ENCODE measurements at regions not wholly inside any gene's neighbourhood (a gene's known extent, or its start where the extent isn't known, plus 50 kb on each side); places are given as distances from the start of the nearest gene placed in this dataset.

DNA sequence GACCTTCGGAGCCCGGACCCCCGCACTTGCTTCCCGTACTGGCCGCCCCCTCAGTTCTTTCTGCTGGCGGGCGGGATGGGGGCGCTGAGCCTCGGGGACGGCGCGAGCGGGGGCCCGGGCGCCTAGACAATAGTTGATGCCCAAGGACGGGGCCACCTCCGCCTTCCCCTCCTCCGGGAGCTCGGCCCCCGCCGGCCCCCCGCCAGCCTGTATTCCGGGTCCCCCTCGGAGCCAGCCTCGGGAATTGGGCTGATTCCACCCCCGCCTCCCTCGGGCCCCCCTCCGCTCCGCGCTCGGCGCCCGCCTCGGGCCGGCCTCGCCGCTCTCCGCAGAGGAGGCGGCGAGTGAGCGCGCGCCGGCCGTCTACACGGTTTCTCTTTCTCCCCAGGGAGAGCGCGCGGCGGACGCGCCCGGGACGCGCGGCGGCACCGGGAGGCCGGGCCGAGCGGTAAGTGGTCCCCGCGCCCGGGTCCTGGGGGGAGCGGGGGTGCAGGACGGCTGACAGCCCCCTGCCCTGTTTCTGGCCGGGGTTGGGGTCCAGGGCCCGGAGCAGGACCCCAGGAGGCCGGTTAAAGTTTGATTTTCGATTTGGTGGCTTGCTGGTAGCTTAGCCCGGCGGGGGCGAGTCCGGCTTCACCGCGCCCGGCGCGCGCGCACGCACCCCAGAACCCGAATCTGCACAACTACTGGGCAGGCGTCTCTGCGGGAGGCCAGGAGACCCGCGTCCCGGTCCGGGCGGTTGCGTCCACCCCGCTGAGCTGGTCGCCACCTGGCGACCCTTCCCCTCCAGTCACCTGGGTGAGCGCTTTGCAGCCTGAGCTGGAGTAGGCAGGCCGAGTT, 413.7 kb downstream of the PCNX1 start:
- Histone ChIP-seq H3F3A (ENCODE audit: low read length, unreplicated experiment) (no peaks in the 10 kb centered on the region), H3K9me3 (ENCODE audit: low read length) (no peaks in the 10 kb centered on the region), H3K4me2 (ENCODE audit: low read length) (peak overlapping the region; percentile 82), H3K4me1 (ENCODE audit: insufficient read depth, low read length) (peaks cover 26% of the 10 kb centered on the region), H3K36me3 (ENCODE audit: low read depth, low read length) (0 out of 2 replicates have a peak, but pooled peaks cover 7% of the 10 kb centered on the region), H3K9ac (ENCODE audit: low read length) (peak overlapping the region; percentile 98), H3K27ac (ENCODE audit: low read length) (peak overlapping the region; percentile 90), H4K20me1 (ENCODE audit: low read length) (peaks cover 34% of the 10 kb centered on the region), H3K9me2 (replicated peaks; ENCODE audit: low read length) (no peaks in the 10 kb centered on the region), H3K27me3 (ENCODE audit: low read length) (no peaks in the 10 kb centered on the region), H2AFZ (ENCODE audit: low read length) (peak overlapping the region; percentile 82), H3K4me3 (ENCODE audit: low read length) (peak overlapping the region; percentile 78), H3K79me2 (ENCODE audit: low read length) (peaks cover 55% of the 10 kb centered on the region)
- intact Hi-C loops (cut with micrococcal nuclease), result loop anchor here (1.0 to 5.0 kb wide), 7 partner anchors 30 to 424 kb away; no protein-coding TSS in a partner anchor
- ChIA-PET CTCF (interaction anchor here (0.6 to 2.1 kb wide), 11 partner anchors 30 to 222 kb away, joined by 3 to 12 read pairs (median 7); no protein-coding TSS in a partner anchor), POLR2A (ENCODE audit: unreplicated experiment) (interaction anchor here (0.5 to 0.8 kb wide), 3 partner anchors 30 to 189 kb away, joined by 3 to 10 read pairs (median 3); no protein-coding TSS in a partner anchor)
- ATAC-seq (peak; percentile 44), DNase-seq (peak; percentile 54)
- BruUV-seq (replicated peaks), result no TSS peak
- no peak for TF ChIP-seq EZH2 (IDR thresholded peaks at IDR 0.05; ENCODE audit: low read length, unreplicated experiment)
- TF ChIP-seq EZH2phosphoT487 (IDR thresholded peaks at IDR 0.05; ENCODE audit: borderline replicate concordance, low read length), result no peak
- TF ChIP-seq, protein P1, sequence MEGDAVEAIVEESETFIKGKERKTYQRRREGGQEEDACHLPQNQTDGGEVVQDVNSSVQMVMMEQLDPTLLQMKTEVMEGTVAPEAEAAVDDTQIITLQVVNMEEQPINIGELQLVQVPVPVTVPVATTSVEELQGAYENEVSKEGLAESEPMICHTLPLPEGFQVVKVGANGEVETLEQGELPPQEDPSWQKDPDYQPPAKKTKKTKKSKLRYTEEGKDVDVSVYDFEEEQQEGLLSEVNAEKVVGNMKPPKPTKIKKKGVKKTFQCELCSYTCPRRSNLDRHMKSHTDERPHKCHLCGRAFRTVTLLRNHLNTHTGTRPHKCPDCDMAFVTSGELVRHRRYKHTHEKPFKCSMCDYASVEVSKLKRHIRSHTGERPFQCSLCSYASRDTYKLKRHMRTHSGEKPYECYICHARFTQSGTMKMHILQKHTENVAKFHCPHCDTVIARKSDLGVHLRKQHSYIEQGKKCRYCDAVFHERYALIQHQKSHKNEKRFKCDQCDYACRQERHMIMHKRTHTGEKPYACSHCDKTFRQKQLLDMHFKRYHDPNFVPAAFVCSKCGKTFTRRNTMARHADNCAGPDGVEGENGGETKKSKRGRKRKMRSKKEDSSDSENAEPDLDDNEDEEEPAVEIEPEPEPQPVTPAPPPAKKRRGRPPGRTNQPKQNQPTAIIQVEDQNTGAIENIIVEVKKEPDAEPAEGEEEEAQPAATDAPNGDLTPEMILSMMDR (conservative IDR thresholded peaks at IDR 0.05; ENCODE audit: low read depth, low read length), result no peak; the same call in 1 of the 2 replicates

DNA sequence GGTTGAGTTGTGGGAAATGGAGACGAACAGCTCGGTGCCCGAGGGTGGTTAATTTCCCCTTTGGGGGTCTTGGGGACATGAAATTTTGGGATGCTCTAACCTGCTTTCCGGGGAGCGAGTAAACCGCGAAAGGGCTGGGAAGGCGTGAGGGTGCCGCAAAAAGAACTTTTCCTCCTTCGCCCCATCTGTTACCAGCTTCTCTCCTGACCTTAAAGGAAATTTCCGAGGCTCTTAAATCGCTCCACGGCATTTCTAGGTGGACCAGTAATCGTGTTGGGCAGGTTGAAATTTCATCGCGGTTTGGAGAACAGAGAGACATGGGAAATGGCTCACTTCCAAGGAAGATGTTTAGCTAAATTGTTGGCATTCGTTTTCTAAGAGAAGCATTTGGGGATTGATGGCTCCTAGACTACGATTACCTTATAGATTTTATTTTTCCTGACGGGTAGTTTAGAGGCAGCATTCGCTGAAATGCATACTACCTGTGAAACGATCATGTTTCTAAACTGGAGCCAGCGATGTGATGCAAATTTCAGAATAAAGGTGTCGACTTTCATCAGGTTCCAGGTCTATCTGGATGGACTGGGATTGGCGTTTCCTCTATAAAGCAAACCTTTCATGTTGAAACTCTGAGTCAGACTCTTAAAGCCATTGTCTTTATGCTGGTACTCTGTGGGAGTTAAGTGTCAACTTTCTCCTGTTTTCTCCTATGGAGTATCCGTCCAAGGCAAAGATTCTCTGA, 414.5 kb downstream of the PCNX1 start:
- TF ChIP-seq EZH2 (IDR thresholded peaks at IDR 0.05; ENCODE audit: low read length, unreplicated experiment) (no peak), EZH2phosphoT487 (IDR thresholded peaks at IDR 0.05; ENCODE audit: borderline replicate concordance, low read length) (no peak)
- TF ChIP-seq, protein P1 (conservative IDR thresholded peaks at IDR 0.05; ENCODE audit: low read depth, low read length), result no peak
- H3K4me2 ChIP-seq (ENCODE audit: low read length), result peak overlapping the region; percentile 82
- intact Hi-C loops (cut with micrococcal nuclease), result loop anchor here (1.0 to 5.0 kb wide), 13 partner anchors 51 to 537 kb away; no protein-coding TSS in a partner anchor
- H2AFZ ChIP-seq (ENCODE audit: low read length), result peak overlapping the region; percentile 82
- ATAC-seq (peak; percentile 62), DNase-seq (peak; percentile 94)
- no peaks in the 10 kb centered on the region for H3K9me3 ChIP-seq (ENCODE audit: low read length)
- H3K4me3 ChIP-seq (ENCODE audit: low read length), result peak overlapping the region; percentile 78
- BruUV-seq (replicated peaks), result TSS peak; percentile 98
- H3K27me3 ChIP-seq (ENCODE audit: low read length), result no peaks in the 10 kb centered on the region
- no peaks in the 10 kb centered on the region for H3K9me2 ChIP-seq (replicated peaks; ENCODE audit: low read length)
- ChIA-PET POLR2A (ENCODE audit: unreplicated experiment) (interaction anchor here (0.6 to 0.8 kb wide), 5 partner anchors 31 to 415 kb away, joined by 3 to 5 read pairs (median 3); no protein-coding TSS in a partner anchor), CTCF (interaction anchor here (0.6 to 2.1 kb wide), 11 partner anchors 31 to 231 kb away, joined by 3 to 12 read pairs (median 5); no protein-coding TSS in a partner anchor)
- peaks cover 34% of the 10 kb centered on the region for H4K20me1 ChIP-seq (ENCODE audit: low read length)
- no peaks in the 10 kb centered on the region for H3F3A ChIP-seq (ENCODE audit: low read length, unreplicated experiment)
- peak overlapping the region; percentile 90 for H3K27ac ChIP-seq (ENCODE audit: low read length)
- peak overlapping the region; percentile 98 for H3K9ac ChIP-seq (ENCODE audit: low read length)
- H3K79me2 ChIP-seq (ENCODE audit: low read length), result peaks cover 63% of the 10 kb centered on the region
- H3K36me3 ChIP-seq (ENCODE audit: low read depth, low read length), result 0 out of 2 replicates have a peak, but pooled peaks cover 7% of the 10 kb centered on the region
- H3K4me1 ChIP-seq (ENCODE audit: insufficient read depth, low read length), result peaks cover 26% of the 10 kb centered on the region
